KMS-11 (cell line): ENCODE measurements at regions not wholly inside any gene's neighbourhood (a gene's known extent, or its start where the extent isn't known, plus 50 kb on each side); places are given as distances from the start of the nearest gene placed in this dataset.

Source experiments
- H2AFZ ChIP-seq: fragments of 200-600 bp; sonication (generic); 2 replicates; pipeline ENCODE4 v1.6.1; 2016; ENCODE audit warnings: antibody characterized with exemption, mixed run types, low read depth
- H3K27ac ChIP-seq: fragments of 200-600 bp; sonication (generic); 2 replicates; pipeline ENCODE4 v1.6.1; 2016; ENCODE audit warnings: mild to moderate bottlenecking, mixed run types
- H3K27me3 ChIP-seq: fragments of 200-600 bp; sonication (generic); 2 replicates; pipeline ENCODE4 v1.6.1; 2017; ENCODE audit warnings: mild to moderate bottlenecking, low read depth, mixed run types, moderate library complexity; ENCODE audit not compliant: insufficient read depth
- H3K36me3 ChIP-seq: fragments of 200-600 bp; sonication (generic); 2 replicates; pipeline ENCODE4 v1.6.1; 2017; ENCODE audit warnings: mild to moderate bottlenecking, mixed run types; ENCODE audit not compliant: insufficient read depth
- H3K4me1 ChIP-seq: fragments of 200-600 bp; sonication (generic); 2 replicates; pipeline ENCODE4 v1.6.1; 2016; ENCODE audit warnings: mild to moderate bottlenecking, low read depth, mixed run types; ENCODE audit not compliant: poor library complexity, severe bottlenecking
- H3K4me2 ChIP-seq: fragments of 200-600 bp; sonication (generic); 2 replicates; pipeline ENCODE4 v1.7.0; 2016; ENCODE audit warnings: mild to moderate bottlenecking, mixed run types
- H3K4me3 ChIP-seq: fragments of 200-600 bp; sonication (generic); IDR thresholded peaks from 2 replicates; pipeline ENCODE4 v1.6.1; 2017; ENCODE audit warnings: low read depth, low read length, mixed read lengths; ENCODE audit not compliant: insufficient read depth
- H3K79me2 ChIP-seq: fragments of 200-600 bp; sonication (generic); 2 replicates; pipeline ENCODE4 v1.6.1; 2016; ENCODE audit warnings: low read depth, mixed run types; ENCODE audit not compliant: insufficient read depth
- H3K9ac ChIP-seq: fragments of 200-600 bp; sonication (generic); 2 replicates; pipeline ENCODE4 v1.6.1; 2016; ENCODE audit warnings: mild to moderate bottlenecking, mixed run types
- H4K20me1 ChIP-seq: fragments of 200-600 bp; sonication (generic); 2 replicates; pipeline ENCODE4 v1.6.1; 2016; ENCODE audit warnings: mild to moderate bottlenecking, mixed run types; ENCODE audit not compliant: insufficient read depth
- CTCF ChIP-seq: fragments of 200-600 bp; sonication (generic); conservative IDR thresholded peaks from 2 replicates; pipeline ENCODE4 v1.6.1; 2017; ENCODE audit warnings: low read depth, mild to moderate bottlenecking, antibody characterized with exemption, low read length, moderate library complexity, mixed read lengths

GRCh38 chr1:220974431-220974830 is 95.2 kb downstream of the HLX start:
- Histone ChIP-seq H3K79me2 (no peaks in the 10 kb centered on the region), H2AFZ (no peak overlapping the region), H3K9ac (no peak overlapping the region), H3K27ac (no peak overlapping the region), H3K4me3 (no peak overlapping the region), H4K20me1 (no peaks in the 10 kb centered on the region), H3K36me3 (no peaks in the 10 kb centered on the region), H3K27me3 (no peaks in the 10 kb centered on the region), H3K4me1 (no peaks in the 10 kb centered on the region), H3K4me2 (no peak overlapping the region)
- TF ChIP-seq CTCF = no peak

- no peaks in the 10 kb centered on the region for H4K20me1 ChIP-seq
- no peak for TF ChIP-seq CTCF
- H3K79me2 ChIP-seq = no peaks in the 10 kb centered on the region
- no peaks in the 10 kb centered on the region for H3K27me3 ChIP-seq
- no peak overlapping the region for H3K4me3 ChIP-seq
- no peak overlapping the region for H3K27ac ChIP-seq
- H3K4me1 ChIP-seq = no peaks in the 10 kb centered on the region
- no peak overlapping the region for H3K9ac ChIP-seq
- no peaks in the 10 kb centered on the region for H3K36me3 ChIP-seq
- no peak overlapping the region for H2AFZ ChIP-seq
- H3K4me2 ChIP-seq = no peak overlapping the region
Observed at GRCh38 chr1:220976390-220976789, 97.1 kb downstream of the HLX start.

GRCh38 chr1:220979371-220979770 is 100.1 kb downstream of the HLX start:
- Histone ChIP-seq H2AFZ (no peak overlapping the region), H4K20me1 (no peaks in the 10 kb centered on the region), H3K27me3 (no peaks in the 10 kb centered on the region), H3K36me3 (no peaks in the 10 kb centered on the region), H3K79me2 (no peaks in the 10 kb centered on the region), H3K4me1 (no peaks in the 10 kb centered on the region), H3K9ac (no peak overlapping the region), H3K4me2 (no peak overlapping the region), H3K27ac (no peak overlapping the region), H3K4me3 (no peak overlapping the region)
- no peak for TF ChIP-seq CTCF

- Histone ChIP-seq H3K79me2 (no peaks in the 10 kb centered on the region), H4K20me1 (no peaks in the 10 kb centered on the region), H3K4me2 (no peak overlapping the region), H3K4me3 (no peak overlapping the region), H3K9ac (no peak overlapping the region), H3K4me1 (no peaks in the 10 kb centered on the region), H3K27ac (no peak overlapping the region), H3K36me3 (no peaks in the 10 kb centered on the region), H3K27me3 (no peaks in the 10 kb centered on the region), H2AFZ (no peak overlapping the region)
- TF ChIP-seq CTCF = no peak
Observed at GRCh38 chr1:220982686-220983085, 103.4 kb downstream of the HLX start.
